ENCODE measurements at regions not wholly inside any gene's neighbourhood (a gene's known extent, or its start where the extent isn't known, plus 50 kb on each side); places are given as distances from the start of the nearest gene placed in this dataset.
A peak's percentile ranks its signal among the peaks of the same experiment; 100 is the strongest.

DNA sequence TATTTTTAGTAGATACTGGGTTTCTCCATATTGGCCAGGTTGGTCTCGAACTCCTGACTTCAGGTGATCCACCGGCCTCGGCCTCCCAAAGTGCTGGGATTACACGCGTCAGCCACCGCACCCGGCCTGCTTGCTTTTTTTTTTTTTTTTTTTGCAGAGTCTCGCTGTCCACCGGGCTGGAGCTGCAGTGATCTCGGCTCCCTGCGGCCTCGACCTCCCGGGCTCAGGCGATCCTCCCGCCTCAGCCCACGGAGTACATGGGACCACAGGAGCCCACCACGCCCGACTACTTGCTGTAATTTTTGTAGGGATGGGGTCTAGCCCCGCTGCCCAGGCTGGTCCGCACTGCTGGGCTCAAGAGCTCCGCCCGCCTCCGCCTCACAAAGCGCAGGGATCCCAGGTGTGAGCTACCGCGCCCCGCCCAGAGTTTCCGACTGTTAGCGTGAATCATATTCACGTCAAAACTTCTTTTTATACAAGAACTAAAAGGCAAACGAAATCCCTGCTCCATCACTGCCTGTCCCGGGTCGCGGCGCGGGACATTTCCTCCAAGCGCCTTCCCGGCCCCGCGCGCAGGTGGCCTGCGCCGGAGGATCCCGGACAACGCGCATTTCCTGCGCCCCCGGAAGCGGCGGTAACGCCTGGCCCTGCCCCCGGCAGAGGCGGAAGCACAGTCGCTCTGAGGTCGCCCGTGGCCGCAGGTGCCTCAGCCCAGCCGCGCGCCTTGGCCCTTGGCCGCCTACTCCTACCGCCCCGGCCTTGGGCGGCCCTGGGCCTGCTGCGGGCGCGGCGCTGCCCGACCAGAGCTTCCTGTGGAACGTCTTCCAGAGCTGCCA is 50.9 kb upstream of the APOD start:
- peak; percentile 37 for DNase-seq

All from CD4-positive, alpha-beta T cell treated with Interleukin-12 subunit alpha and Interleukin-12 subunit beta, for 1 hour (primary cell).